ENCODE measurements at regions not wholly inside any gene's neighbourhood (a gene's known extent, or its start where the extent isn't known, plus 50 kb on each side); places are given as distances from the start of the nearest gene placed in this dataset.

DNA sequence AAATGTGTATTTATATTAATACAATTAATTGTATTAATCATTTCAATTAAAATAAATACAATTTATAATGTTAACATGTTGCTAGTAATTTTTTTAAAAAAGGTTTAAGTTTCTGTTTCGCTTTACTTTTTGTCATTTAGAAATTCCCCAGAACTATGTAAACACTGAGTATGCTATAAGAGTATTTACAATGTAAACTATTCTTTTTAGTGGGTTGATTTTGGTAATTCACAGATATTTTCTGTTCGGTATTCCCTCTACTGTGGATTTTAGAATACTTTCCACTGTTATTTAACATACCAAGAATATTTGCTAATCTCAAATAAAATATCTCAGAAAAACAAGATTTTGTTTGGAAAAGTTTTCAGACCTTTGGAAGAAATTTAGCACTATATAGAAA, 1564.4 kb downstream of the EFNA5 start:
- no peaks in the 10 kb centered on the region for H3K27me3 Mint-ChIP-seq (ENCODE audit: low read depth)
- no peaks in the 10 kb centered on the region for H3K4me1 Mint-ChIP-seq (ENCODE audit: low read depth)
- no peaks in the 10 kb centered on the region for H3K36me3 Mint-ChIP-seq (ENCODE audit: low read depth)
- peaks cover 3% of the 10 kb centered on the region for H3K9me3 Mint-ChIP-seq
- DNase-seq = no peak
- CTCF ChIA-PET = no interaction called here
- H3K4me3 Mint-ChIP-seq = no peak overlapping the region
- no peak overlapping the region for H3K27ac Mint-ChIP-seq
- intact Hi-C loops (cut with micrococcal nuclease) = no loop called here

DNA sequence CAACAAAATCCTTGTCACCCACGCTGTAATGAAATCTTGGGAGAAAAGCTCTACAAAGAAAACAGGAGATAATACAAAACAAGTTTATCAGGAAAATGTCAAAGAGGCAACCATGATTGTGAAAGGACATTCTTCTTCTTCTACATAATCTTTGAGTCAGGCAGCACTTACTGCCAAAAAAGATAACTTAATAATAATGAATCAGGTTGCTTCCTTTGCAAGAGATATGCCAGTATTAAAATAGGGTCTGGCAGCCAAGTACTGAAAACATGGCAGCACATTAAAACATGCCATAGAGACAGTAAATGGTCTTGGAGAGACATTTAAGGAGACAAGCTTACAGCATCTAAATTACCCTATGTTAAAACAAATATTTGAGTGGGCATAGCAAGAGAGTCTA, 1573.4 kb downstream of the EFNA5 start:
- Mint-ChIP-seq H3K27ac (no peak overlapping the region), H3K27me3 (ENCODE audit: low read depth) (no peaks in the 10 kb centered on the region), H3K4me3 (no peak overlapping the region), H3K4me1 (ENCODE audit: low read depth) (no peaks in the 10 kb centered on the region), H3K9me3 (peaks cover 2% of the 10 kb centered on the region), H3K36me3 (ENCODE audit: low read depth) (no peaks in the 10 kb centered on the region)
- no peak for DNase-seq
- intact Hi-C loops (cut with micrococcal nuclease) = no loop called here
- CTCF ChIA-PET = no interaction called here

DNA sequence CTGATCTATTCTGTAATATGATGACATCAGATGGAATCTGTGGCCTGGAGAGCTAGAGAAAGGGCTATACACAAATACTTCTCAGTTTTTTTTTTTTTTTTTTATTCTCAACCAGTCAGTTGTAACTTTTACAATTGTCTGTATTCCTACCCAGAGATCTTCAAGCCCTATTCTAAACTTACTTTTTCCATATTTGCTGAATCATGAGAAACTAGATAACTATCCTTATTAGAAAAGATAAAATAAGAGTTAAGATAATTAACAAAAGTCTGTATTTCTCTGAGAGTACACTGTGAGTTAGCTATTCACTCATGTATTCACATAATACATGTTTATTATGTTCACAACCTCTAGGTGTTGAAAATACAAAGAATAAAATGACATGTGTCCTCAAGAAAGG, 1575.9 kb downstream of the EFNA5 start:
- intact Hi-C loops (cut with micrococcal nuclease) = no loop called here
- Mint-ChIP-seq H3K36me3 (ENCODE audit: low read depth) (no peaks in the 10 kb centered on the region), H3K27me3 (ENCODE audit: low read depth) (no peaks in the 10 kb centered on the region), H3K27ac (no peak overlapping the region), H3K9me3 (no peaks in the 10 kb centered on the region), H3K4me1 (ENCODE audit: low read depth) (no peaks in the 10 kb centered on the region), H3K4me3 (no peak overlapping the region)
- no peak for DNase-seq
- CTCF ChIA-PET = no interaction called here

DNA sequence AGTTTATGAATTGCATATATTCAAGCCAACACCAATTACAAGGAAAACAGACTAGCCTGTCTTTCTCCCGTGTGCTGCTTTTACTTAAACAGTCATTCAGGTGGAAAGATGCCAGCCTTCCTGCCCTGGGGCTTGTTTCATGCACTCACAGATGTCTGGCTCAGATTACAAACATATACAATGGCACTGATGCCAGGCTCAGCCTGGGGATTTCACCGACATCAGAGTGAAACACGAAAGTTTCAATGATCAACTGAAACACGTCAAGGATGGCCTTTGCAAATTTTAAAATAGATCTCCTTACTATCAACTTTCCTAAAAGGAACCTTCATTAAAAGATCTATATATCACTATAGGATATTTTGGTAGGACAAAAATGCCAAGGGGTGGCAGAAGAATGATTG, 1576.5 kb downstream of the EFNA5 start:
- Mint-ChIP-seq H3K36me3 (ENCODE audit: low read depth) (no peaks in the 10 kb centered on the region), H3K4me3 (no peak overlapping the region), H3K9me3 (no peaks in the 10 kb centered on the region), H3K27me3 (ENCODE audit: low read depth) (no peaks in the 10 kb centered on the region), H3K4me1 (ENCODE audit: low read depth) (no peaks in the 10 kb centered on the region), H3K27ac (no peak overlapping the region)
- intact Hi-C loops (cut with micrococcal nuclease) = no loop called here
- CTCF ChIA-PET = no interaction called here
- DNase-seq = no peak

DNA sequence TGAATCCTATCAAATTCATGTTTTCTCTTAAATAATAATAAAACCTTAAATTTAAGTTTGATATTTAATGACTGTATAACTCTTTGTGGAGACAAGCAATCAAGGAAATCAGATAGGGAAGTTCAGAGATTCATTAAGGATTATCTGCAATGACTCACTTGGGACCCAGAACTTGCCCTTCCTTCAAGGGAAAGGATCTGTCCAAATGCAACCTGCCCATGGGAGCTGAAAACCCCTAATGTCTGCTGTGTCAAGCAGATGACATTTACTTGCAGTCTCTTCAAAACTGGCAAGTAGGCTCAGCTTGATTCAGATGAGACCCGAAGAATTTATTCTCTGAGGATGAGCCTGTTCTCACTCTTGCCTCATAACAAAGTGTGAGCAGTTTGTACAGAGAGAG, 1577.6 kb downstream of the EFNA5 start:
- H3K4me3 Mint-ChIP-seq = no peak overlapping the region
- no peaks in the 10 kb centered on the region for H3K4me1 Mint-ChIP-seq (ENCODE audit: low read depth)
- no peaks in the 10 kb centered on the region for H3K27me3 Mint-ChIP-seq (ENCODE audit: low read depth)
- intact Hi-C loops (cut with micrococcal nuclease) = no loop called here
- no peaks in the 10 kb centered on the region for H3K9me3 Mint-ChIP-seq
- no peaks in the 10 kb centered on the region for H3K36me3 Mint-ChIP-seq (ENCODE audit: low read depth)
- no peak overlapping the region for H3K27ac Mint-ChIP-seq
- DNase-seq = no peak
- CTCF ChIA-PET = no interaction called here

DNA sequence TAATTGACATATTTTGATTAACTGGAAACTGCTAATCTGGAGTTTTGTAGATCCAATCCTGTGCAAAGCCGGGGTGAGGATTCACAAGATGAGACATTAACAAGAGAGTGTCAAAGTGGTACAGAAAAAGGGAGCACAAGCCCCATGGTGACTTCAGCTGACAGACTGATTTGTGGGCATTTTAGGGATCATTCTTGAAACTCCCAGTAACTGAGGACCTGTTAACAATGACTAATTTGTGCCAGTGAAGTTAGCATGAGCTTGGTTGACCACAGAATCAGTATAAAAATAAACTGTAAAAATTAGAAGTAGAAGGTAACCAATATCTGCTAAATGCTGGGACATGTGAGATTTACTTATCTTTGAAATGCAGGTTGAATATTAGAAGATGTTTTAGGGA, 1578.3 kb downstream of the EFNA5 start:
- Mint-ChIP-seq H3K4me1 (ENCODE audit: low read depth) (no peaks in the 10 kb centered on the region), H3K36me3 (ENCODE audit: low read depth) (no peaks in the 10 kb centered on the region), H3K27me3 (ENCODE audit: low read depth) (no peaks in the 10 kb centered on the region), H3K9me3 (no peaks in the 10 kb centered on the region), H3K27ac (no peak overlapping the region), H3K4me3 (no peak overlapping the region)
- no peak for DNase-seq
- CTCF ChIA-PET = no interaction called here
- intact Hi-C loops (cut with micrococcal nuclease) = no loop called here

DNA sequence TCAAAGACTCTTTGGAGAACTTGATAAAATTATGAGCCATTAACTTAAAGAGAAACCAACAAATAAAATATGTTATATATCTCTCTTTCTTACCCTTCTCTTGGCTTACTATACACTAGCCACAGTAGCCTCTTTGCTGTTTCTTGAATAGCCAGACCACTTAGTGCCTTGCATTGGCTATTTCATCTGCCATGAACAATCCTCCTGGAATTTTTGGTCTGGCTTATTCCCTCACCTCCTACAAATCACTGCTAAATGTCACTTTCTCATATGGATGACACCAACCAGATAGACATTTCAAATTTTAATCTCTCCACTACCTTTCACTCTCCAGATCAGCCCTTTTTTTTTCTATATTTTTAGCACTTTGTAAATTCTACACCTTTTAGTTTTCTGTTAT, 1581.7 kb downstream of the EFNA5 start:
- intact Hi-C loops (cut with micrococcal nuclease) = no loop called here
- no peak overlapping the region for H3K27ac Mint-ChIP-seq
- no peaks in the 10 kb centered on the region for H3K27me3 Mint-ChIP-seq (ENCODE audit: low read depth)
- no peak for DNase-seq
- H3K4me3 Mint-ChIP-seq = no peak overlapping the region
- H3K4me1 Mint-ChIP-seq (ENCODE audit: low read depth) = no peaks in the 10 kb centered on the region
- H3K36me3 Mint-ChIP-seq (ENCODE audit: low read depth) = no peaks in the 10 kb centered on the region
- CTCF ChIA-PET = no interaction called here
- H3K9me3 Mint-ChIP-seq = no peaks in the 10 kb centered on the region

DNA sequence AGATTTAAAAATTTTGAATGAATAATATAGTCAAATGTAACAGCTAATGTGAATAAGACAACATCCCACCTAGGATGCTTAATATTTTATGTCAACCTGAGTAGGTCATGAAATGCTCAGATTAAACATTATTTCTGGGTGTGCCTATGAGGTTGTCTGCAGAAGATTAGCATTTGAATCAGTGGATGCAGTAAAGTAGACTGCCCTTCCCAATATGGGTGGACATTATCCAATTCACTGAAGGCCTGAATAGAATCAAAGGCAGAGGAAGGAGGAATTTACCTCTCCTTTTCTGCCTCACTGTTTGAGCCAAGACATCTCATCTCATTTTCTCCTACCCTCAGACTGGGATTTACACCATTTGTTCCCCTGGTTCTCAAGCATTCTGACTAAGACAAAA, 1582.3 kb downstream of the EFNA5 start:
- intact Hi-C loops (cut with micrococcal nuclease) = no loop called here
- CTCF ChIA-PET = no interaction called here
- H3K4me3 Mint-ChIP-seq = no peak overlapping the region
- no peak for DNase-seq
- no peaks in the 10 kb centered on the region for H3K9me3 Mint-ChIP-seq
- H3K27me3 Mint-ChIP-seq (ENCODE audit: low read depth) = no peaks in the 10 kb centered on the region
- no peaks in the 10 kb centered on the region for H3K4me1 Mint-ChIP-seq (ENCODE audit: low read depth)
- no peaks in the 10 kb centered on the region for H3K36me3 Mint-ChIP-seq (ENCODE audit: low read depth)
- no peak overlapping the region for H3K27ac Mint-ChIP-seq

DNA sequence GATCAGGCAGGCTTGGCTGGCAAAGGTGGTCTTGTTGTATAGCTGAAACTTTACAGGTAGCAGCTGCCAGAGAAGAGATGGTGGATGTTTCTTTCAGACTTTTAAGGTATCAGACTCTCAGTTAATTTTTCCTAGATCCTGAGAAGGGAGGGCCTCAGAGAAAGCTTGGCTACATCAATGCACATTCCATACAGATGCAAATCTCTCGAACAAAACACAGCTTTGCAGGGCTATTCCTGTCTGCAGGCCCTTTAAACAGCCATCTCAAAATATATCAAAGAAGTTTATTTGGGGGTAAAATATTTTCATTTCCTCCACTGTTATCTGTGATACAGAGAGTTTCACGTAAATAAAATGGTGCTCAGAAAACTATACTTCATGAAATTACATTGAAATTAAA, 1584.4 kb downstream of the EFNA5 start:
- no peak for DNase-seq
- no peaks in the 10 kb centered on the region for H3K4me1 Mint-ChIP-seq (ENCODE audit: low read depth)
- intact Hi-C loops (cut with micrococcal nuclease) = no loop called here
- H3K36me3 Mint-ChIP-seq (ENCODE audit: low read depth) = no peaks in the 10 kb centered on the region
- no peaks in the 10 kb centered on the region for H3K9me3 Mint-ChIP-seq
- no peak overlapping the region for H3K27ac Mint-ChIP-seq
- H3K4me3 Mint-ChIP-seq = no peak overlapping the region
- H3K27me3 Mint-ChIP-seq (ENCODE audit: low read depth) = no peaks in the 10 kb centered on the region
- CTCF ChIA-PET = no interaction called here

DNA sequence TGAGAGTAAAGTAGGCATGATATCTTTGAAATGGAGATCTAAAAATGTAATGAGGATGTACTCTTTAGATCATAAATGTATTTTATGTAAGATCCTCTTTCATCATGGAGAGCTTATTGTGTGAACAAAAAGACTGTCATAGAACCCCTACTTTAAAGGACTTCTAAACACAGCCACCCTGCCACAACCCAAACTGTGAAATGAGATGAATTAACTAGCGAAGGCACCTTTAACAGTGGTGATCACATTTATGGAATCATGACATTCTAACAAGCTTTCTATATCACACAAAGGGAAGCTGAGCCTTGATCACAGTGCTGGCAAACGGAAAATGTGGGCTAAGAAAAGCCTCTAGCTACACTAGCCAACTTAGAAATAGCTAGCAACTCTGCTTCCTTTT, 1585.2 kb downstream of the EFNA5 start:
- Mint-ChIP-seq H3K4me3 (no peak overlapping the region), H3K9me3 (no peaks in the 10 kb centered on the region), H3K27me3 (ENCODE audit: low read depth) (no peaks in the 10 kb centered on the region), H3K36me3 (ENCODE audit: low read depth) (no peaks in the 10 kb centered on the region), H3K4me1 (ENCODE audit: low read depth) (no peaks in the 10 kb centered on the region), H3K27ac (no peak overlapping the region)
- intact Hi-C loops (cut with micrococcal nuclease) = no loop called here
- DNase-seq = no peak
- CTCF ChIA-PET = no interaction called here

DNA sequence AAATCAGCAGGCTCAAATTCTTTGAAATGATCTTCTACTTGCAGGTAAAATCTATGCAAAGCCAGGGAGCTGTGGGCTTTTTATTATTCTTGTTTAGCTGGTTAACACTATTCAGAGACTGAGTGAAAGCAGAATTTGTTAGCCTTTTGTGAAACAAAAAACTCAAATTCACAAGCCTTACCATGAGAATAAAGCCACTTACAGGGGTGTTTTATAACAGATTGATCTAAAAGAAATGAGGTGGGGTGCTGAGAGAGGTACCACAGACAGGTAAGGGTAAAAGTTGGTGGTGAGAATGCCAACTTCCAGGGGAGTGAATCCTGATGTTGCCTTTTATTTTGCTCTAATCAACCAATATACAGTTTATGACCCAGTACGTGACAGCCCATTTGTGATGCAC, 1585.6 kb downstream of the EFNA5 start:
- no peak overlapping the region for H3K27ac Mint-ChIP-seq
- no peak overlapping the region for H3K4me3 Mint-ChIP-seq
- no peaks in the 10 kb centered on the region for H3K9me3 Mint-ChIP-seq
- H3K36me3 Mint-ChIP-seq (ENCODE audit: low read depth) = no peaks in the 10 kb centered on the region
- no peaks in the 10 kb centered on the region for H3K4me1 Mint-ChIP-seq (ENCODE audit: low read depth)
- no peak for DNase-seq
- intact Hi-C loops (cut with micrococcal nuclease) = no loop called here
- CTCF ChIA-PET = no interaction called here
- H3K27me3 Mint-ChIP-seq (ENCODE audit: low read depth) = no peaks in the 10 kb centered on the region

DNA sequence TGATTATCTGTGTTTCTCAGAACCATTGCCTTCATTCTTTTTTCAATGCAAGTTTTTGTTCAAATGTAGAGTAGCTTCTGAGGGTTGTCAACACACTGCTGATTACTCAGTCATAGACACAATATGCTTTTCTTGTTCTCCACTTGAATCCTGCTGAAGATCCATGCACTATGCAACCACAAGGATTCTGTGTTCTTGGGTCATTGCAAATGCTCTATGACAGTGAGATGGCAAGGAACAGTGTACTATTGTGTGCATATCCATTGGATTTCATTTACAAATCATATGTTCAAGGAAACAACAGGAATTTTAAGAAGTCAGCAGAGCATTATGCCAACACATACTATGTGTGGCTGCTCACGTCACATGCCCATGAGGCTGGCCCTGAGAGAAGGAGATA, 1590.2 kb downstream of the EFNA5 start:
- no peaks in the 10 kb centered on the region for H3K36me3 Mint-ChIP-seq (ENCODE audit: low read depth)
- intact Hi-C loops (cut with micrococcal nuclease) = no loop called here
- H3K27ac Mint-ChIP-seq = no peak overlapping the region
- CTCF ChIA-PET = no interaction called here
- no peaks in the 10 kb centered on the region for H3K4me1 Mint-ChIP-seq (ENCODE audit: low read depth)
- H3K4me3 Mint-ChIP-seq = no peak overlapping the region
- H3K9me3 Mint-ChIP-seq = no peaks in the 10 kb centered on the region
- no peaks in the 10 kb centered on the region for H3K27me3 Mint-ChIP-seq (ENCODE audit: low read depth)
- no peak for DNase-seq

DNA sequence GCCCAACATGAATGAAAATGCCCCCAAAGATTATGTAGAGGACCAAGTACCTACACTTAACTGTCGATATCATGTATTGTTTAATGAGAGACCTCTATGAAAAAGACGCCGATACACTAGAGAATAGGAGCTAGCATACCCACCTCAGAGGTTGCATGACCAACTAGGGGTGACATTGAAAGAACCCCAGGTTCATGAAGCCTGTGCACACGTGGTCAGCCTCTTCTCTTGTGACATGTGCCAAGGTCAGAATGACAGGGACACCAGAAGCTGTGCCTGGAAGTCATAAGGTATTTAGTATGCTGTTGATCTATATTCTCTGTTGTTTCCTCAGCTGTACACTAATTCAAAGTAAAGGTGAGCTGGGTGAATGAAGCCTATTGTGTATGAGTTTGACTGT, 1594.1 kb downstream of the EFNA5 start:
- CTCF ChIA-PET = no interaction called here
- Mint-ChIP-seq H3K4me1 (ENCODE audit: low read depth) (no peaks in the 10 kb centered on the region), H3K27me3 (ENCODE audit: low read depth) (no peaks in the 10 kb centered on the region), H3K4me3 (no peak overlapping the region), H3K9me3 (no peaks in the 10 kb centered on the region), H3K27ac (no peak overlapping the region), H3K36me3 (ENCODE audit: low read depth) (no peaks in the 10 kb centered on the region)
- DNase-seq = no peak
- intact Hi-C loops (cut with micrococcal nuclease) = no loop called here

DNA sequence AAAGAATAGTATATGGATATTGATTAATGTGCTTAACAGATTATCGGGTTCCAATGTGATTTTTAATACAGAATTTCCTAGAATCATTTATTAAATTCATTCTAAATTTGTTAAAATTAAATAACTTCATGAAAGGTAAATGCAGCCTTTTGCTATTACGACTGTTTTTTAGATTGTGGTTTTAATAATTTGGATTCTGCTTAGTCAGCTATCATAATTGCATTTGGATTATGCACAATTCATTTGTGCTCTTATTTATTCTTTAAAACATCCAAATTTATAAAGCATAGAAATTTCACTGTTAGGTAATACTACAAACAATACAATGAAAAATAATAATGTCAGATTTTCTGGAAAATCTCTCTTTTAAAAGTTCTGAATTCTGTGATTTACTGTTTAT, 1598.5 kb downstream of the EFNA5 start:
- intact Hi-C loops (cut with micrococcal nuclease) = no loop called here
- DNase-seq = no peak
- Mint-ChIP-seq H3K4me1 (ENCODE audit: low read depth) (no peaks in the 10 kb centered on the region), H3K9me3 (peaks cover 10% of the 10 kb centered on the region), H3K27ac (no peak overlapping the region), H3K36me3 (ENCODE audit: low read depth) (no peaks in the 10 kb centered on the region), H3K27me3 (ENCODE audit: low read depth) (no peaks in the 10 kb centered on the region), H3K4me3 (no peak overlapping the region)
- CTCF ChIA-PET = no interaction called here

All from activated naive CD4-positive, alpha-beta T cell treated with anti-CD3 and anti-CD28 coated beads for 36 hours (primary cell).